GM19351 (cell line): ENCODE measurements at regions not wholly inside any gene's neighbourhood (a gene's known extent, or its start where the extent isn't known, plus 50 kb on each side); places are given as distances from the start of the nearest gene placed in this dataset.
"Not testable (repeated sequence)": the region's sequence is repeated elsewhere in the genome, so short reads cannot be mapped to it uniquely, and the experiment has no call there.

ENCODE experiments used
- ATAC-seq: cut with Tn5 transposase; IDR thresholded peaks from one replicate; pipeline ENCODE4 v1.9.1; 2021; ENCODE audit warnings: mild to moderate bottlenecking, moderate library complexity; ENCODE audit not compliant: unreplicated experiment

DNA sequence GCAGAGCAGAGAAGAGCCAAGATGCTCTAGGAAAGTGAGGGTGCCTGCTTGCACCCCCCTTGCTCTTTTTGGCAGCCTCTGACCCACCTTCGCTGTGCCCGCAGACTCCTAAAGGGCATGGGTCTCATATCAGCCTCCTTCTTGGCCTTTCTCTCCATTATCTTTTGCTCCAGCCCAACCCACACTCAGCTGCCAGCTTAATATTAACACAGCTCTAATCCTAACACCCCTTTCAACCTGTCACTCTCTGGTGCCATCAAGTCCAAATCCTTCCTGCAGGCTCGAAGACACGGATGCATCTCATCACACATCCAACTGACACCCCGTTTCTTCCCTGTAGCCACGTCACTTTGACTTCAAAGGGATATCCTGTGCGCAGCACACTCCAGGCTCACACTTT, 171.6 kb upstream of the AUTS2 start:
- ATAC-seq: no peak

GRCh38 chr7:69428089-69428488, 170.2 kb upstream of the AUTS2 start:
- ATAC-seq: no peak

GRCh38 chr7:69429911-69430383, 168.3 kb upstream of the AUTS2 start:
- ATAC-seq: no peak

DNA sequence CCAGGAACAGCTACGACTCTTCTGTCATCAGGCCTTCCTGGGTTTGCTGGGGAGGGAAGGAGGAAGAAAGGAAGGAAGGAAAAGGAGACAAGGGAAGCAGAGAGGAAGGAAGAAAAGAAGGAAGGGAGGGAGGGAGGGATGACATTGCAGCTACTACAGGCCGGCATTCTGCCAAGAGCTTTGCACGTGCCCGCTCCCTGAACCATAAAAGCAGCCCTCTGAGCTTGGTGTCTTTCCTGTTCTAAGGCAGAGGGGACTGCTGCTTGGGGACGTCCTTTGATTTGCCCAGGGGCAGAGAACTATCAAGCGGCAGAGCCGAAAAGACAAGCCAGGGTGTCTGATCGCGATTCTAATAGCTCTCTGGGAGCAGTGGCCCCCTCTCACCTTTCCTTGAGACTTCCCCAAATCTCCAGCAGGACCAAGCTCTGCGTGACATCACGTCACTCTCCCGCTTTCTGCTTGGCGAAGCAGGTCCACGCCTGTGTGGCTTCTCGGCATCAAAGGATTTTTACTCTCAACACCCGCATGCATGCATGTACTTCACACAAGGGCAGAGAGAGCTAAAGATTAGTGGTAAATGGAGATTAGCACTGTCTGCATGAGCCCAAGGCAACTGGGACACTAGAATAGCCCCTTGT, 167.8 kb upstream of the AUTS2 start:
- no peak for ATAC-seq

DNA sequence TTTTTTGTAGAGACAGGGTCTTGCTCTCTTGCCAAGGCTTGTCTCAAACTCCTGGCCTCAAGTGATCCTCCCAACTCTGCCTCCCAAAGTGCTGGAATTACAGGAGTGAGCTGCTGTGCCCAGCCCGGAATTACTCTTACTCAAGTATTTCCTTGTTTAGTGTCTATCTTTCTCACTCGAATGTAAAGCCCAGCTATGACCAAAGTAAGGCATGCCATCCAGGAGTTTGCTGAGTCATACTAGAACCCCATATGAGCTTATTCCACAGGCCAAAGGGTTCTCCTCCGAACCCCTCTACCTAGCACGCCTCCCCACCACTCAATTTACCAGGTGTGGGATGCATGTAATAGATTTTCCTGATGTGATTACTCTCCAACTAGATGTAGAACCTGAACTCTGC, 166.6 kb upstream of the AUTS2 start:
- ATAC-seq: no peak

DNA sequence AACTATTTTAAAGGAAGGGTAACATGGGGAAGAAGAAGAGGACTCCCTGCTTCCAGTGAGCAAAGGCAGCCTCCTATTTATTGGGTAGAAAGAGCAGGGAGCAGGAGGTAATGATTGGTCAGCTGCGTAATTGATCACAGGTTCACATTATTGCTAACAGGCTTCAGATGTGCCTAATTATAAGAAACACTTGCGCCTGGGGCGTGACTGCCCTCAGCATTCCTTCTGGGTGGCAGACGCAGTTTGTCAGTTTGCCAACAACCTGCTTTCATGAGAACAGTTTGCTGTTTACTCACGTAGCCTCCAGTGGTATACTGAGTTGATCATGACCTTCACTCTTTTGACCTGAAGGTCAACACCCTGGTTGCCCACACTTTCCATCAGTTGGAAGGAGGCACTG, 166.0 kb upstream of the AUTS2 start:
- ATAC-seq: not testable (repeated sequence)

DNA sequence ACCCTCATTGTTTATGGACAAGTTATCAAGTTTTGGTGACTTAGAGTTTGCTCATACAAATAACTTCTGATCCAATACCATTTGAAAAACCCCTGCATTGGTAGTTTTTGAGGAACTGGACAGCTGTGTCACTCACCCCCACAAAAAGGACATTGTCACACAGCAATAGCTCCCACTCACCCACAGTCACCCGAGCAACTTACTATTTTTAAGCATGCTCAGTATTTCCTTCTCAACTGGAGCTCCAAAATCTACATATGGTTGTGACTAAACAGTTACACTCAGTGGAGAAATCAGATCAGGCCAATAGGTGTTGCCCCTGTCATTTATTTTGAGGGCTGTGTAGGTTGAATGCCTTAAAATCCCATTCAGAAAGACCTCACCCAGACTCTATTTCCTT, 165.2 kb upstream of the AUTS2 start:
- ATAC-seq: no peak

- no peak for ATAC-seq
These were observed 163.9 kb upstream of the AUTS2 start for GRCh38 chr7:69434398-69434815.

DNA sequence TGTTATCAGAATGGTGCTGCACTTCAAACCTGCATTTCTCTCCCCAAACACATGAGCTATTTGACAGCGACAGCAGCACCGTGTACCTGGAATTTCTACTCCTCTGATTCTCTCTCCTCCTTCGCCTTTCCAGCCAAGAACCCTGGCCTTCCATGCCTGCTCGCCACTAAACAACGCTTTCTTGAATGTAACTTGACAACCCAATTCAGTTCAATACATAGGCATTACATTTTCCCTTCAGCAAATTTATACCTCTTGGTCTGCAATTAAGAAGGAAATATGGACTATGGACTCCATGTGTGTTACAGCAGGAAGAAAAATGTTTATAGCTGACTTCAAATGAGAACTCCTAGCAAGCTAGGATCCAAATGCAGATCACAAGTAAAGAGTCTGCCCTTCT, 162.6 kb upstream of the AUTS2 start:
- no peak for ATAC-seq

DNA sequence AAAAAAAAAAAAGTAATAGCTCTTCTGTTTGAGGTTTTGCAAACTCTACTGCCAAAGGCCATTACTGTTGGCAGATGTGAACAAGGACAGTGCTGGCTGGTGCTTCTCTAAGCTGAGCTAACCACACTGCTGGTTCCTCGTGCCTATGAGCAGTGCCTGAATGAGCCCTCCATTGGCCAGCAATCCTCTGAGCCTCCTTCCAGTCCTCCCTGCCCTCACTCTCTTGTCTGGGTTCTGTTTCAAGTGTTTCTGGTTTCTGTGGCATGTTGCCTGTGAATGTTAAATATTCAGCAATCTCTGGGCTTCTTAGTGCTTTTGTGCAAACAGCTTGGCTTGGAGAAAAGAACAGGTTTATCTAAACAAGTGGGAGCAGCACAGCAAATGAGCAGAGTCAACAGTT, 161.3 kb upstream of the AUTS2 start:
- no peak for ATAC-seq

DNA sequence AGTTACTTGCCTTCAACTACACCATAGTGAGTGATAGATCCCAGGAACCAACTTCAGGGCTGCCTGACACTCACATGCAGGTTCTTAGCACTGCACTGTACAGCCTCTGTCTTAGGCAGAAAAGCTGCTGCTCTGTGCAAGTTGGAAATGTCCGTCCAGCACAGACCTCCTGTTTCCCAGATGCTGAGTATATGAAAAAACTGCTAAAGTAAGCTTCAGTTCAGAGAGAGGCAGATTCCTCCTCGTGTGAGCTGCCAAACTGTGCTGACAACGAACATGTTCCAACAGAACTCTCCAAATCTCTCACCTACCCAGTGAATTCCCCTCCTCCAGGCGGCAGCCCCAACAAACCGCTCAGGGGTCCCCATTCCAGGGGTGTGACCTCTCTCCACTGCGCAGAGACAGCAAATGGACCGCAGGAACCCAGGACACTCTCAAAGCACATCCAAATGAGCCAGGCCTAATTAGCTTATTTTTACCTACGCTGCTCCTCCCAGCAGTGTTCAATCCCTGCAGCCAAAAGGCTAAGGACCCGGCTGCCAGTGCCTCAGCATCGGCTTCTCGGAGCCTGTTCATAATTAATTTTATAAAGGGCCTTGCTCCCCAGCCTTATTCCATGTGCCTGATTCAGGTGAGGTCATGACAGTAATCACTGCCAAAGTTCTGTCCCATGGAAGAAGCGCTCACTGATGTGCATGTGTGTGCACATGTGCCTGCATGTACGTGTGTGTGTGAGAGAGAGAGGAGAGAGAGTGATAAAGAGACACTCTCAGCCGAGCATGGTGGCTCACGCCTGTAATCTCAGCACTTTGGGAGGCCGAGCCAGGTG, 159.5 kb upstream of the AUTS2 start:
- ATAC-seq: no peak

DNA sequence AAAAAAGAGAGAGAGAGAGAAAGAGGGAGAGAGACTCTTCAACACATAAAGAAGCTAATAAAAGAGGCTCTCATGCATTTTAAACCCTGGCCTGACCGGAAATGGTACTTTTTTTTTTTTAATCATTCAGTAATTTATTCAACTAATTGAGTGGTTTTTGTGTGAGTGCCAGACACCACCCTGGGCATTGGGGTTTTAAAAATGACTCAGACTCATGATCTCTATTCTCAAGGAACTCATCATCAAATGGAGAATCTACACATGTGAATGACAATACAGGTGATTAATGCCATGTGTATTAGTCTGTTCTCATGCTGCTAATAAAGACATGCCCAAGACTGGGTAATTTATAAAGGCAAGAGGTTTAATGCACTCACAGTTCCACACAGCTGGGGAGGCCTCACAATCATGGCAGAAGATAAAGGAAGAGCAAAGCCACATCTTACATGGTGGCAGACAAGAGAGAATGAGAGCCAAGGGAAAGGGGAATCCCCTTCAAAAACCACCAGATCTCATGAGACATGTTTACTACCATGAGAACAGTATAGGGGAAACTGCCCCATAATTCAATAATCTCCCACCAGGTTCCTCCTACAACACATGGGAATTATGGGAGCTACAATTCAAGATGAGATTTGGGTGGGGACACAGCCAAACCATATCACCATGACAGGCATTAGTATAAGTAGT, 158.5 kb upstream of the AUTS2 start:
- ATAC-seq: no peak

DNA sequence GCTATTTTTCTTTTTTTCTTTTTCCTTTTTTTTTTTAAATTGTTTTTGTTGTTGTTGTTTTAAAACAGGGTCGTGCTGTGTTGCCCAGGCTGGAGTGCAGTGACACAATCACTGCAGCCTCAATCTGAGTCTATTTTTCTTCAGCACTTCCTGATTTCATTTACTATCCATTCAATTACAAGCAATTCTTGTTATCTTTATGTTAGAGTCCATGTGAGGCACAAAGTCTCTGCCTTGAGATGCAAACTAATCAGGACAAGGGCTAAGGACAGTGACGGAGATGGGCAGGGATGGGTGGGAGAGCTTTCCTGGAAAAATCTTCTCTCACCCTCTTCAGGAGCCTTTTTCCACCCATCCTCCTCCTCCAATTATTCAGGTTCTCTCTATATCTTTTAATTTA, 157.3 kb upstream of the AUTS2 start:
- ATAC-seq: no peak

GRCh38 chr7:69443136-69443535, 155.1 kb upstream of the AUTS2 start:
- ATAC-seq: no peak

GRCh38 chr7:69445541-69445940, 152.7 kb upstream of the AUTS2 start:
- no peak for ATAC-seq

DNA sequence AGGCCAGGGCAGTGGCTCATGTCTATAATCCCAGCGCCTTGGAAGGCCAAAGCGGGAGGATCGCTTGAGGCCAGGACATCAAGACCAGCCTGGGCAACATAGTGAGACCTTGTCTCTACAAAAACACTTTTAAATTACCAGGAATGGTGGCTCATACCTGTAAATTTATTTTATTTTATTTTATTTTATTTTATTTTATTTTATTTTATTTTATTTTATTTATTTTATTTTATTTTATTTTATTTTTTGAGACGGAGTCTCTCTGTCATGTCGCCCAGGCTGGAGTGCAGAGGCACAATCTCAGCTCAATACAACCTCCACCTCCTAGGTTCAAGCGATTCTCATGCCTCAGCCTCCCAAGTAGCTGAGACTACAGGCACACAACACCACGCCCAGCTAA, 152.1 kb upstream of the AUTS2 start:
- ATAC-seq: not testable (repeated sequence)

- no peak for ATAC-seq
These were observed 150.2 kb upstream of the AUTS2 start for GRCh38 chr7:69448071-69448470.

DNA sequence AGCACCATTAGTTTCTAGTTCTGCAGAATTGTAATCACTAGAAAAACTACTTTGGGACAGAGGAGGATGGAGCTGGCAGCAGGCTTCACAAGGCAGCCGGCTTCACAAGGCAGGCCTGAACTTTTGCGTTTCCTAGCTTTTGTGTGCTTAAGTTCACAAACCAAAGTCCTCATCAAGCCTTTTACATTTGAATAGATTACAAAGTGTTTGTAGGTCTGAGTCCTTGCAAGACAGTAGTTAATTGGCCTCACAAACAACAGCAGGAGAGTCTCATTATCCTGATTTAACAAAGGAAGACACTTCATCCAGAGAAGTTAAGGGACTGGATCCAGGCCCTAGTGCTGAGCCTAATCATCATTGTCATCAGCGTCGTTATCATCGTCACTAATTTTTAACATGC, 147.8 kb upstream of the AUTS2 start:
- ATAC-seq: no peak

- ATAC-seq: no peak
These were observed 146.6 kb upstream of the AUTS2 start for GRCh38 chr7:69451715-69452114.

- no peak for ATAC-seq
These were observed 145.5 kb upstream of the AUTS2 start for GRCh38 chr7:69452797-69453196.

DNA sequence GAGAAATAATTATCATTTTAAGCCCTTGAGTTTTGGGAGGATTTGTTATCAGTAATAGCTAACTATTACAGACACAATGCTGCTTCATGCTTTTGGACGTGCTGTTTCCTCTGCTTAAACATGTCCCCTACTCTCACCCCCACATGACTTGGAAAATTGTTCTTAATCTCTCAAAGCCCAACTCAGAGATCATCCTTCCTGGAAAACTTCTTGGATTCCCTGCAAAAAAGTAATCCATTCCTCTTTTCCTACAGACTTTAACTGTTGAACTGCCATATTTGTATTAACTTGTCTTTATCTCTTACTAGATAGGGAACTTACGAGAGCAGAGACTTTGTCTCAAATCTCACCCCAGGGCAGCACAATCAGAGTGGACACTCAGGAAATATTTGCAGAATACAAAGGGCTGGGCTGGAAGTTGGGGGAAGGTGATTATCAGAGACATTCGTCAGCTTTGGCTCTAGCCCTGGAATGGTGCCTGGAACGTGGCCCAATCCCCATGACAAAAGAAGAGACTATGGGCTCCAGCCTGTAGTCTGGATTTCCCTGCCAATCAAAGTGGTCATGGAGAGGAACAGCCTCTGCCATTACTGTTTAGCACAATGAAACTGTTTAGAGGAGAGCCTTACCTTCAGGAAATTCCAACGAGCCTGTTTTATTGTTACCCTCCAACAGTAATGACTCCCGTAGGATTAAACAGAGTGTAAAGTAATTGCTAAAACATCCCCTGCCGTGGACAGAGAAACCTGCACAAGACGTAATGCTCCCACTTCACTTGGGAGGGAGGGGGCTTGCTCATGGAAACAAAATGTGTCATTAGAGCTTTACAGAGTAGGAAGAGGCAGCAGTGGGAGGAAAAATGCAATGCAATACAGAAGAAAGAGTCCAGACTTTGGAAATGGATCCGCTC, 140.4 kb upstream of the AUTS2 start:
- ATAC-seq: no peak
